HEK293 (cell line): ENCODE measurements at regions not wholly inside any gene's neighbourhood (a gene's known extent, or its start where the extent isn't known, plus 50 kb on each side); places are given as distances from the start of the nearest gene placed in this dataset.

Experiments used
- CTCF ChIP-seq: fragments of 450-650 bp; formaldehyde crosslinking; IDR thresholded peaks from 2 replicates; pipeline ENCODE4 v1.5.1; 2016; ENCODE audit warnings: missing biosample characterization, missing genetic modification characterization
- ZBTB48 ChIP-seq: fragments of 450-650 bp; formaldehyde crosslinking; IDR thresholded peaks from 2 replicates; pipeline ENCODE4 v1.5.1; 2016; ENCODE audit warnings: missing biosample characterization, missing genetic modification characterization
- ZBTB49 ChIP-seq: fragments of 450-650 bp; formaldehyde crosslinking; IDR thresholded peaks from 2 replicates; pipeline ENCODE4 v1.5.1; 2016; ENCODE audit warnings: missing biosample characterization, missing genetic modification characterization, low read depth
- ZNF121 ChIP-seq: fragments of 450-650 bp; formaldehyde crosslinking; IDR thresholded peaks from 2 replicates; pipeline ENCODE4 v1.5.1; 2016; ENCODE audit warnings: missing biosample characterization, missing genetic modification characterization
- ZNF169 ChIP-seq: fragments of 450-650 bp; formaldehyde crosslinking; IDR thresholded peaks from 2 replicates; pipeline ENCODE4 v1.5.1; 2016; ENCODE audit warnings: missing biosample characterization, missing genetic modification characterization
- ZNF274 ChIP-seq, 2 experiments: fragments of 200-500 bp in 1 of 2; fragments of 450-650 bp in 1 of 2; sonication (Bioruptor generic) in 1 of 2; formaldehyde crosslinking in 1 of 2; IDR thresholded peaks; 2 replicates each; pipeline versions ENCODE4 v1.5.1 to v1.6.1; 2014 to 2016; ENCODE audit warnings: borderline replicate concordance in 1 of 2, inconsistent platforms in 1 of 2, low read length in 1 of 2, missing biosample characterization in 1 of 2, missing genetic modification characterization in 1 of 2
- ZNF362 ChIP-seq: fragments of 450-650 bp; formaldehyde crosslinking; IDR thresholded peaks from 2 replicates; pipeline ENCODE4 v1.5.1; 2016; ENCODE audit warnings: missing biosample characterization, missing genetic modification characterization
- TF ChIP-seq, protein P1 (sequence below): fragments of 450-650 bp; formaldehyde crosslinking; IDR thresholded peaks from 2 replicates; pipeline ENCODE4 v1.5.1; 2016; ENCODE audit warnings: missing biosample characterization, missing genetic modification characterization, borderline replicate concordance
- TF ChIP-seq, protein P2 (sequence below): fragments of 450-650 bp; formaldehyde crosslinking; IDR thresholded peaks from 2 replicates; pipeline ENCODE4 v1.5.1; 2016; ENCODE audit warnings: missing biosample characterization, missing genetic modification characterization
- TF ChIP-seq, protein P3 (sequence below): fragments of 450-650 bp; formaldehyde crosslinking; IDR thresholded peaks from 2 replicates; pipeline ENCODE4 v1.5.1; 2016; ENCODE audit warnings: missing biosample characterization, missing genetic modification characterization

DNA sequence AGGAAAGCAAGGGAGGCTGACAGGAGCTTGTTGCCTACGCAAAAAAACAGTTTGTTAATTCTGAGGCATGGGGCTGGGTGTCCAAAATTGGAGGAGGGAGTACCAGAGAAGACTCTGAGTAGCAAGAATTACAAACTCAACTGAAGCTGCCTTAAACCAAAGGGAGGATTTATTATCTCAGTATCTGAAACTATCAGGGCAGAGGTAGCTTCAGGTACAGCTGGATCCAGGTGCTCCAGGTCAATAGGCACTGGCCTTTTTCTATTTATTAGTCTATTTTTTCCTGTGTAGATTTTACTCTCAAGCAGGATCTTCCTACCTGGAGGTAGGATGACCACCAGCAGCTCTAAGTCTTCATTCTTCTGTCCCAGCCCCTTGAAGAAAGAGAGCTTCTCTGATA lies 135.3 kb upstream of the NCOR2 start:
- TF ChIP-seq, protein P1, sequence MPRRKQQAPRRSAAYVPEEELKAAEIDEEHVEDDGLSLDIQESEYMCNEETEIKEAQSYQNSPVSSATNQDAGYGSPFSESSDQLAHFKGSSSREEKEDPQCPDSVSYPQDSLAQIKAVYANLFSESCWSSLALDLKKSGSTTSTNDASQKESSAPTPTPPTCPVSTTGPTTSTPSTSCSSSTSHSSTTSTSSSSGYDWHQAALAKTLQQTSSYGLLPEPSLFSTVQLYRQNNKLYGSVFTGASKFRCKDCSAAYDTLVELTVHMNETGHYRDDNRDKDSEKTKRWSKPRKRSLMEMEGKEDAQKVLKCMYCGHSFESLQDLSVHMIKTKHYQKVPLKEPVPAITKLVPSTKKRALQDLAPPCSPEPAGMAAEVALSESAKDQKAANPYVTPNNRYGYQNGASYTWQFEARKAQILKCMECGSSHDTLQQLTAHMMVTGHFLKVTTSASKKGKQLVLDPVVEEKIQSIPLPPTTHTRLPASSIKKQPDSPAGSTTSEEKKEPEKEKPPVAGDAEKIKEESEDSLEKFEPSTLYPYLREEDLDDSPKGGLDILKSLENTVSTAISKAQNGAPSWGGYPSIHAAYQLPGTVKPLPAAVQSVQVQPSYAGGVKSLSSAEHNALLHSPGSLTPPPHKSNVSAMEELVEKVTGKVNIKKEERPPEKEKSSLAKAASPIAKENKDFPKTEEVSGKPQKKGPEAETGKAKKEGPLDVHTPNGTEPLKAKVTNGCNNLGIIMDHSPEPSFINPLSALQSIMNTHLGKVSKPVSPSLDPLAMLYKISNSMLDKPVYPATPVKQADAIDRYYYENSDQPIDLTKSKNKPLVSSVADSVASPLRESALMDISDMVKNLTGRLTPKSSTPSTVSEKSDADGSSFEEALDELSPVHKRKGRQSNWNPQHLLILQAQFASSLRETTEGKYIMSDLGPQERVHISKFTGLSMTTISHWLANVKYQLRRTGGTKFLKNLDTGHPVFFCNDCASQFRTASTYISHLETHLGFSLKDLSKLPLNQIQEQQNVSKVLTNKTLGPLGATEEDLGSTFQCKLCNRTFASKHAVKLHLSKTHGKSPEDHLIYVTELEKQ (tag by site-specific recombination) = no peak
- TF ChIP-seq ZNF362 (tag by site-specific recombination) (no peak), ZNF274 (IDR thresholded peaks at IDR 0.05; ENCODE audit: low read length) (no peak), ZNF274 (tag by site-specific recombination; IDR thresholded peaks at IDR 0.05; ENCODE audit: borderline replicate concordance) (no peak), ZBTB49 (no peak), ZNF121 (tag by site-specific recombination) (no peak), ZNF169 (tag by site-specific recombination) (no peak), ZBTB48 (tag by site-specific recombination) (no peak), CTCF (tag by site-specific recombination) (no peak)
- TF ChIP-seq, protein P2, sequence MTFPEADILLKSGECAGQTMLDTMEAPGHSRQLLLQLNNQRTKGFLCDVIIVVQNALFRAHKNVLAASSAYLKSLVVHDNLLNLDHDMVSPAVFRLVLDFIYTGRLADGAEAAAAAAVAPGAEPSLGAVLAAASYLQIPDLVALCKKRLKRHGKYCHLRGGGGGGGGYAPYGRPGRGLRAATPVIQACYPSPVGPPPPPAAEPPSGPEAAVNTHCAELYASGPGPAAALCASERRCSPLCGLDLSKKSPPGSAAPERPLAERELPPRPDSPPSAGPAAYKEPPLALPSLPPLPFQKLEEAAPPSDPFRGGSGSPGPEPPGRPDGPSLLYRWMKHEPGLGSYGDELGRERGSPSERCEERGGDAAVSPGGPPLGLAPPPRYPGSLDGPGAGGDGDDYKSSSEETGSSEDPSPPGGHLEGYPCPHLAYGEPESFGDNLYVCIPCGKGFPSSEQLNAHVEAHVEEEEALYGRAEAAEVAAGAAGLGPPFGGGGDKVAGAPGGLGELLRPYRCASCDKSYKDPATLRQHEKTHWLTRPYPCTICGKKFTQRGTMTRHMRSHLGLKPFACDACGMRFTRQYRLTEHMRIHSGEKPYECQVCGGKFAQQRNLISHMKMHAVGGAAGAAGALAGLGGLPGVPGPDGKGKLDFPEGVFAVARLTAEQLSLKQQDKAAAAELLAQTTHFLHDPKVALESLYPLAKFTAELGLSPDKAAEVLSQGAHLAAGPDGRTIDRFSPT (tag by site-specific recombination) = no peak
- TF ChIP-seq, protein P3, sequence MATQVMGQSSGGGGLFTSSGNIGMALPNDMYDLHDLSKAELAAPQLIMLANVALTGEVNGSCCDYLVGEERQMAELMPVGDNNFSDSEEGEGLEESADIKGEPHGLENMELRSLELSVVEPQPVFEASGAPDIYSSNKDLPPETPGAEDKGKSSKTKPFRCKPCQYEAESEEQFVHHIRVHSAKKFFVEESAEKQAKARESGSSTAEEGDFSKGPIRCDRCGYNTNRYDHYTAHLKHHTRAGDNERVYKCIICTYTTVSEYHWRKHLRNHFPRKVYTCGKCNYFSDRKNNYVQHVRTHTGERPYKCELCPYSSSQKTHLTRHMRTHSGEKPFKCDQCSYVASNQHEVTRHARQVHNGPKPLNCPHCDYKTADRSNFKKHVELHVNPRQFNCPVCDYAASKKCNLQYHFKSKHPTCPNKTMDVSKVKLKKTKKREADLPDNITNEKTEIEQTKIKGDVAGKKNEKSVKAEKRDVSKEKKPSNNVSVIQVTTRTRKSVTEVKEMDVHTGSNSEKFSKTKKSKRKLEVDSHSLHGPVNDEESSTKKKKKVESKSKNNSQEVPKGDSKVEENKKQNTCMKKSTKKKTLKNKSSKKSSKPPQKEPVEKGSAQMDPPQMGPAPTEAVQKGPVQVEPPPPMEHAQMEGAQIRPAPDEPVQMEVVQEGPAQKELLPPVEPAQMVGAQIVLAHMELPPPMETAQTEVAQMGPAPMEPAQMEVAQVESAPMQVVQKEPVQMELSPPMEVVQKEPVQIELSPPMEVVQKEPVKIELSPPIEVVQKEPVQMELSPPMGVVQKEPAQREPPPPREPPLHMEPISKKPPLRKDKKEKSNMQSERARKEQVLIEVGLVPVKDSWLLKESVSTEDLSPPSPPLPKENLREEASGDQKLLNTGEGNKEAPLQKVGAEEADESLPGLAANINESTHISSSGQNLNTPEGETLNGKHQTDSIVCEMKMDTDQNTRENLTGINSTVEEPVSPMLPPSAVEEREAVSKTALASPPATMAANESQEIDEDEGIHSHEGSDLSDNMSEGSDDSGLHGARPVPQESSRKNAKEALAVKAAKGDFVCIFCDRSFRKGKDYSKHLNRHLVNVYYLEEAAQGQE (tag by site-specific recombination) = no peak
